NCI-H345 treated with DMSO at 0.1 percent for 48 hours (cell line): ENCODE measurements at regions not wholly inside any gene's neighbourhood (a gene's known extent, or its start where the extent isn't known, plus 50 kb on each side); places are given as distances from the start of the nearest gene placed in this dataset.
A peak's percentile ranks its signal among the peaks of the same experiment; 100 is the strongest.

Source experiments
- DNase-seq: peaks from one replicate; lab custom pipeline; 2025; ENCODE audit not compliant: unreplicated experiment; lab: John Stamatoyannopoulos, UW

DNA sequence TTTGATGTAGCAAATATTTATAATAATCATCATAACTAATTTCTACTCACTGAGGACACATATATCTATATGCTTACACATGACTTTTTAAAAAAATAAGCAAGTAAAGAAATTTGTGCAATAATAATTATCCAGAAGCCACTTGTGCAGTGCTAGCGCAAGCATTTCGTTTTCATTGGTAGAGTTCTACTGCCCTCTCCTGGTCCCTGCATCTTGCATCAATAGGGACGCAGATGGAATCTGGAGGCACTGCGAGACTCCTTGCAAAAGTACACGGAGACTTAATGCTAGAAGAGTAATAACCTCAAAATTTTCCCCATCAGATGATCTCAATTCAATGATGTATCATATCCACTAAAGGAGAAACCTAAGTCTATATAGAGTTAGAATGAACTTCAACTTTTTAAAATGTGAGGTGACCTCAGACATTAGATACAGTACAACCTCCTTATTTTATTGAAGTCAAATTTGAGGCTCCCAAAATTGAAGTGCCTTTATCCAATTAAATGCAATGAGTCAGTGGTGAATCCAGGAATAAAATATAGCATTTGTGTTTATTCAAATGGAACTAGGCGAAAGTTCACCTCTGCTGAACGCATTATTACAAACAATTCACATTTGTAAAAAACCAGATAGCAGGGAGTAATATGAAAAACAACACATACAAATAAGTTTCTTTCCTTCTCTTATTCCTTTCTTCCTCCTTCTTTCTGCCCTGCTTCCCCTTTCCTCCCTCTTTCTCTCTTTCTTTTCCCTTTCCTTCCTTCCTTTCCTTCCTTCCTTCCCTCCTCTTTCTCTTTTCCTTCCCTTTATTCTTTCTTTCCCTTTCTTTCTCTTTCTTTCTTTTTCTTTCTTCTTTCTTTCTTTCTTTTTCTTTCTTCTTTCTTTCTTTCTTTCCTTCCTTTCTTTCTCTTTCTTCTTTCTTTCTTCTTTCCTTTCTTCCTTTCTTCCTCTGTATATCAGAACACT lies 450.0 kb downstream of the ANKRD50 start:
- DNase-seq = peak; percentile 27

DNA sequence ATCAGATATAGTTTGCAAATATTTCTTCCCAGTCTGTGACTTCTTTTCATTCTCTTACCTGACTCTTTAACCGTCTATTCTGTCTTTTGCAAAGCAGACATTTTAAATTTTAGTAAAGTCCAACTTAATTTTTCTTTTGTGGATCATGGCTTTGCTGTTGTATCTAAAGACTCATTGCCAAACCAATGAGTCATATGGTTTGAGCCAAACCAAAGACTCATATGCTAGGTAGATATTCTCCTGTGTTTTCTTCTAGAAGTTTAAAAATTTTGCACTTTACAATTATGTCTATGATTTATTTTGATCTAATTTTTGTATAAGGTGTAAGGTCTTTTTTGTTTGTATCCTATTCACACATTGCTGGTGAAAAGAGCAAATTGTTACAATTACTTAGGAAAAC lies 446.8 kb downstream of the ANKRD50 start:
- no peak for DNase-seq

DNA sequence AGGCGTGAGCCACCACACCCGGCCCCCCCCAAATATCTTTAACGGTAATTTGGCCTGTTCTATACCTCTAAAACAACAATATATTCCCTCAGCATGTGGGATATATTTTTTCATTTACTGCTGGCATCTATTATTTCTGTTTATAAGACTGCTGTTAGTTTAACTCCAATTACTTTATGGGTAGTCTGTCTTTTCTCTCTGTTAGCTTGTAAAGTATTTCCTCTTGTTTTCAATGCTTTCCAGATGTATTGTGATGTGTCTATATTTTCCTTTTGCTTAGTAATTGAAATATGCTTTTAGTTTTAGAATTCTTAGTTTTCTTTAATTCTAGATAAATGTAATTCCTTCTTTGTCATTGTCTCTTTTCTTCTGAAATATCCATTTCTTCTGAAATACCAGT lies 445.8 kb downstream of the ANKRD50 start:
- DNase-seq = no peak

DNA sequence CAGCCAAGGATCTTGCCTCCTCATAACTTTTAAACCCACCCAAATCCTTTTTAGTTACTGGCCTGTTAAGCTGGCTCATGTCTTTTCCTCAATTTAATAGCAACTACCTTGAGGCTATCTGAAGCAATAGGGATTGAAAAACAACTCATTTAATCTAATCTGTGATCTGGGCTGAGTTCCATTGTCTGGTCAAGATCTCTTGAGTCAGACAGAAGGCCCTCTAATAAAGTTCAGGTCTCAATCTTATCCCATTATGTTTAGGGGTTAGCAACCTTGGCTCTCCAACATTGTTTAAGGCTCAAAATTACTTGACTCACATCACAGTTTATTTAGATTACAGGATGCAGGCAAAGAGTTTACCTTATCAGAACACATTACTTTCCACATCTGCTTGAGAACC lies 436.1 kb downstream of the ANKRD50 start:
- no peak for DNase-seq

DNA sequence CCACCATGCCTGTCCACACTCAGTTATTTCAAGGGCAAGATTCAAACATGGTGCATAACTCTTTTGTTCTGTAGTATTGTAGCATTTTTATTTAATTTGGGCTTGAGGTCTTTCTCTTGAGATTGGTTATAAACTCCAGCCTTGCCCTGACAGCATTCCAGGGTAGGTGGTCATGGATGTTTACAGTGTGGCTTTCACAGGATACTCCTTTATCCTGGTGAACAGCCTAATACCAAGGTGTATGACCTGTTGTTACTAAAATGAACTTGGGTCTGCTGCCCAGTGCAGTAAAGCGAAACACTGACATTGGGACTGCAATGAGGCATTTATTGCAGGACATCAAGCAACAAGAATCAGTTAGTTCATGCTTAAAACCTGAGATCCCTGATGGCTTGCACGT lies 434.8 kb downstream of the ANKRD50 start:
- no peak for DNase-seq

DNA sequence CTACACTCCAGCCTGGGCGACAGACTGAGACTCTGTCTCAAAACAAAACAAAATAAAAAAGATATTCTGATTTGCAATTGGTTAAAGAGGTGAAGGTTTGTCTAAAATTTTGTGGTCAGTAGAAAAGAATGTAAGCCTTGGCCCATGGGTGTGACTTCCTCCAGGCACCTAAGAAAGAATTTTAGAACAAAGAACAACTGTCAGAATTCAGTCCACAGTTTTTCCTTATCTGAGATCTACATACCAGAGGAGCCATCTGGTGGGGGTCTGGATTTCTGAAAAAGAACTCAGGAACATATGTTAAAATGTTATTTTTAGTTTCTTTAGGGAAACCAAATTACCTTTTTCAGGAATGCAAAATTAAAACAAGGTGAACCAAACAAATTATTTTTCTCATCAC lies 434.1 kb downstream of the ANKRD50 start:
- DNase-seq = no peak

DNA sequence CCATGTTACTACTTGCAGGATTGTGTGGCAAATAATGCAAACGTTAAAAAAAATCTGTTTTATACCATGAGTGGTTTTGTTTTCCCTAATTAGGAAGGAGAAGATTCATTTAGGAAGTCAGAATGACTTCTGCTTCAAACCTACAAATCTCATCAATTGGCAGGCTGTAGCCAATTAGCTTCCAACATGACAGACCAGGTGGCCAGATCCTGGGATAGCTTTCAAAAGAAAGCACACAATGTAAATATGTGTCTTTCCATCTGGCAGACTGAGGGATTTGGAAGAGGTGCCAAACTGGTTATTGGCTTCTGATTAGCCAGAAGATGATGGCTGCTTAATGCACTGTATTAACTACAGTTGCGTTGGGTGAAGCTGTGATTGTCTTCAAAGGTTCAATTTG lies 432.8 kb downstream of the ANKRD50 start:
- no peak for DNase-seq

DNA sequence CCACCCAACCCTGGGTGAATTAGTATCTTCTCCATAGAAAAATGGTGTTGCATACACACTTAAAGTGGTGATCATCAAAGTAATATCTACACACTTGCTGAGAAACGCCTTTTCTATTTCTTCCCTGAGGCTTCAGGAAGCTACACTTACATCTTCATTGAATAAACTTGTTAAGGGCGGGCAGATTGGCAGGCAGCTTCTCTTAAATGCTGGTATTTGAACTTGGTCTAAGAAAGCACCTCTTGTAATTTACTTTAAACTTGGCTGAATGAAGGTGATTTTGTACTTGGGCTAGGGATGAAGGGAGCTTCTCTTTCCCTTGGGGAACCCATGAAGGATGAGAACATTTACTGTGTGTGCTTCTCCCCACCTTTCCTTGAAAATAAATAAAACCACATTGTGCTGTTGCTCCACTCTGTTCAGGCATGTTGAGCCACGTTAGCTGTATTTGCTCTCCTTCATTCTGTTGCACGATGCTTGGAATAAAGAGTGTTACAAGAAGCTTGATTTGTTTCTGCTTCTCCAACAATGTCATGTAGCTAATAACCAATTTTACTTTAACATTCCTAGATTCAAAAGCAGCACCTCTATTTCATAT lies 430.1 kb downstream of the ANKRD50 start:
- no peak for DNase-seq

DNA sequence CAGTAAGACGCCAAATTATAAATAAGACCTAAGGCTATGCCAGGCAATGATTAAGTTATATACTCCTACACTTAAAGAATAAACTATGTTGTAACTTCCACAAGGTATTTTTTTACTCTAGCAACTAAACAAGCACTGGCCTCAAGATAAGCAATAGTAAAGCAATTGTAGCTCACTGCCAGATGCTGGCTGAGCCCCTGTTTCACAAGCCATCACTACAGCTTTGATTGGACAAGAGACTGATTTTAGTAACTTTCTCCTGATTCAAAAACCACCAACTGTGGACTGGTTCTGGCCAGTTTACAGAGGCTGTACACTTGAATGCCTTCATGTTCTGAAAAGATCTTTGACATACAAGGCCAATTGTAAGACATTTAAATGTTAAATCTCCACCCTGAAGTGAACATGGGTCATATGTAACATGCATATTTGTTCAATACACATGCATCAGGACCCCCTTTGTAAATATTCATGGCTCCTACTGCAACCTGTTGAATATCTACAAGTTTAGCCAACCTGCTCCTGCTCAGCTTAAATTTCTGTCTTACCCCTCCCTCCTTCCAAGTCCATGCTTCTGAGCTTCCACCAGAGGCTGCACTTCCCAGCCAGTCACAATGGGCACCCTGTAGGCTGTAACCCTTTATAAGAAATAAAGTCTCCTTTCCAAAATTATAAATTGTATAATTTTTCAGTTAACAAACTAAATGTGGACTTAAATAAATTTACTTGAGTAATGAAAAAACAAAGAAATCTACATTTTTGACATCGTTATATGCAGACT lies 423.6 kb downstream of the ANKRD50 start:
- no peak for DNase-seq

DNA sequence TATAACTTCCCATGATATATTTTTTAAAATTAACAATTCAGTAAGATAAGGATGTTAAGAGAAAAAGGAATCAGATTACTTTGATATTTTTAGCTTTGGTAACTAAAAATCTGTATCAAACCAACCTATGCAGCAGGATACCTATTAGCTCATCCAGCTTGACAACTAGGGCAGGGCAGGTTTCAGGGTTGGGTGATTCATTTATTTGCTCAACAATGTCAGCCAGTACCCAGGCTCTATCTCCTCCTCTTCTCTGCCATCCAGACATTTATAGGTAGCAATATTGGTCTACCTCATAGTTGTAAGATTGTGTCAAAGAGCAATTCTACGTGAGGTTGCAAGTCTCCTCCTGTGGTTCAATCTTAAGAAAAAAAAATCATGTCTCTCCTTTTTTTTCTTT lies 421.9 kb downstream of the ANKRD50 start:
- DNase-seq = no peak

DNA sequence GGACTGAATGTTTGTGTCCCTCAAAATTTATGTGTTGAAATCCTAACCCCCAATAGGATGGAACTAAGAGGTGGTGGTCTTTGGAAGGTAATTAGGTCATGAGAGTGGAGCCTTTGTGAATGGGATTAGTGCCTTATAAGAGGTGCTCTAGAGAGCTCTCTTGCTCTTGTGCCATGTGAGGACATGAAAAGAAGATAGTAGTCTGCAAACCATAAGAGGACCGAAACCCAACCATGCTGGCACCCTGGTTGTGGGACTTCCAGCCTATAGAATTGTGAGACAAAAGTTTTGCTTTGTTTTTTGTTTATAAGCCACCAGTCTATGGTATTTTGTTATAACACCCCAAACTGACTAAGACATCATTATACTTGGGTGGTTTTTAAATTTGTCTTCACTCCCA lies 417.1 kb downstream of the ANKRD50 start:
- DNase-seq = no peak

DNA sequence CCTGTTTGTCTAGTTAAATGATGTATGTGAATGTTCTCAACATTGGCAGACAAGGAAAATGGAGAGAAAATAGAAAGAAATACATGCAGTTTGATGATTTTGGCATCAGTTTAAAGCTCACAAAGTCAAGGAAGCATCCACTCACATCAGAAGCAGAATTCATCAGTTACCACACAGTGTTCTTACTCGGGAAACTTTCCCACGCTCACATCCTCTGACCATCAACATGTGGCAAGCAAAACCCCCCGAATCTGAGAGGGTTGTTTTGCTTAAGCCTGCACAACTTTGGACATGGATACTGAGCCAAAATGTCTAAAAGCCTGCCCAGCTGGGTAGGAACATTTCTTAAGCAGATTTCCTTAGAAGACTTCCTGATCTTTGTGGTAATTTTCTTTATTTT lies 407.6 kb downstream of the ANKRD50 start:
- no peak for DNase-seq

DNA sequence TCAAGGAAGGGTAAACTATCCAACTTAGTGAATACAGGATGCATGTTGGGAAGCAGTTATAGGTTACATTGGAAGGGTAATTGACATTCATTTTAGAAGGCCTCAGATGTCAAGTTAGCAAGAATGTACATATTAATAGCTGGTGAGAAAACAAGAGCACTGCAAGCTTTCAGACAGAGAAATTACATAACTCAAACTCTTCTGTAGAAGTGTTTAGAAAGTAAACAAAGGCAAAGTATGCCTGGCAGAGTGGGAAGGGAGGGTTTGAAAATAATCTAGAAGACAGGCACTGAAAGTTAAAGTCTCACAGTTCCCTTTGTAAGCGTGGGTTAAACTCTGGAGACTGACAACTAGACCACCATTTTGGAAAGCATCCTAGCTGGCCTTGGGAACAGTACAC lies 406.2 kb downstream of the ANKRD50 start:
- DNase-seq = no peak

DNA sequence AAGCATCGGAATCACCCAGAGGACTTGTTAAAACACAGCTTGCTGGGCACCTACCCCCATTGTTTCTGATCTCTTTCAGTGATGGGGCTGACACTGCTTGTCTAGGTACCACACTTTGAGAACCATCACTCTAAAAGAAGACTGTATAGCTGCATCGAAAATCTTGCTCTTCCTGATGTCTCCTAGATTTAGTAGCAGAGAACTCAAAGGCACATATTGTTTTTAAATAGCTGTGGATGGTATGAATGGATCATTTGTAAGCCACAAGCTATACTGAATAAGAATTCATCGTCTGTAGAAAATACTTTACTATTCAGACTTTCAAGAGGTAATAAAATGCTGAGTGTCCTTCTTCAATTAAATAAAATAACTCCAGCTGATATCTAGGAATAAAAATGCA lies 405.4 kb downstream of the ANKRD50 start:
- DNase-seq = no peak

DNA sequence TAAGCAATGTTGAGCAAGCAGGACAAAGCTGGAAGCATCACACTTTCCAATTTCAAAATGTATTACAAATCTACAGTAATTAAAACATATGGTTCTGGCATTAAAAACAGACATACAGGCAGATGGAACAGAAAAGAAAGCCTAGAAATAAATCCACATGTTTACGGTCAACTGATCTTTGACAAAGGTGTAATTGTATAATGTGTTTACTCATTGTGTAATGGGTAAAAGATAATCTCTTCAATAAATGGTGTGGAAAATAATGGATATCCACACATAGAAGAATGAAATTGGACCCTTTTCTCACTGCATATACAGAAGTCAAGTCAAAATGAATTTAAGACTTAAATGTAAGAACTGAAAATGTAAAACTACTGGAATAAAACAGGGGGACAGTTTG lies 394.2 kb downstream of the ANKRD50 start:
- no peak for DNase-seq

DNA sequence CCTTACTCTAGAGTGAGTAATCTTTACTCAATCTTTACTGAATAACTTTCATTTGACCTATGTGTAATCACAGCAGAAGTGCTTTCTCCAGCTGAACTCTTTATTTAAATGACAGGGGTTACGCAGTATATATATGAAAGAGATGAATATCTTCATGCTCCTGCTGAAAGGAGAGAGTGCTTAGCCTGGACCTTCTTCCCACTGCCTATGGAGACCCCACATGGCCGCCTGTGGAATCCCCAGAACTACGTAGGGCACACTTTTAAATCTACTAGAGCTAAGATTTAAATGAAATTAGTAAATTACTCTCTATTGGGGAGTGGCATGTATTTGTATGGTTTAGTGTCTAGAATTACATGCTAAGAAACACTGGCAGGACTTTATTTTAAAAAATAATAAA lies 391.2 kb downstream of the ANKRD50 start:
- DNase-seq = no peak

DNA sequence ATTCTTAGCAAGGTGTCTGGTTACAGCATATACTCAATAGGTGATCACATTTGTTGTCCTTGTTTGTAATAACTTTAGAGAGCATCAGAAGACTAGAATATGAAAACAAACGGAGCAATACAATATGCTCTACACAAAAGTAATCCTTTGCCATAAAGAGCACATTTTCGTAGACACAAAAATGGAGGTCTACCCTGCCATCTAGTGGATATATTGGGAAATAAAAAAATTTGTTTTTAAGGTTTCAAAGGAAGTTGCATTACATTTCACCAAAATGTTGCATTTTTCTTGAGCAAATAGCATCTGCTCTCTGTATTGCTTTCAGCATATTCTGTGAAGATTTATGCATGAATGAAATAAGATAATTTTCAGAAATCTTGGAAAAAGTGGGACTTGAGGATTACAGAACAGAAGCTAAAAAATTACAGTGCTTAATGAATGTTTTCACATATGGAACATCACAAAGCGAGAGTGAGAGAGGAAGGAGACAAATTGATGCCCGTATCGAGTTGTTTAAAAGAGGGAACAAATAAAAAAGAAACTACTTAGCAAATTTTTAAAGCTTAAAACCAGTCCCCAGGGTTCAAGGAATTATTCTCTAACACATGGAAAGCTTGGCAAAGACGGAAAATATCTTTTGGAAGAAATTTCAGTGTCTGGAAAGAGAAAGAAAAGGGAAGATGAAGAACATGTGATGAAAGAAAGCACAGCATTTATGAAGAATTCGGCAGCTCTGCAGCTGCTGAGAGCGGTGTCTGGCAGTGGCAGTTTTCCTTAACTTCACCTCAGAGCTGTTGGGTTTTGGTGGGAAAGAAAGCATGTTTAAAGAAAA lies 390.1 kb downstream of the ANKRD50 start:
- peak; percentile 2 for DNase-seq

DNA sequence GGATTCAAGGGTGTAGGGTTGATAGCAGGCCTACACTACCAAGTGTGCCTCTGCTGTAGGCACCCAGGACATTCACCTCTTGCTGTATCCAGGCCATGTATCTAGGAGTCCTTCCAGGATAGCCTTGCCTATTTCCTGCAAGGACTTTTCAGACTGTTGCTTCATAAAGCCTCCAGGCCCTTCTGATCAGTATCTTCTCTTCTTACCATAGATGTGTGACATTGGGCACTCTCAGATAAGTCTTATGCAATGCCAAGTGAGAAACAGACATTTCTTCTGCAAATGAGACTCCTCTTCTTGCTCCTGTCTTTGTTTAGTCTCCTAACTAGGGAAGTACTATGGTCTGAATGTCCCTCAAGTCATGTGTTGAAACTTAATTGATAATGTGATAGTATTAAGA lies 386.8 kb downstream of the ANKRD50 start:
- no peak for DNase-seq

DNA sequence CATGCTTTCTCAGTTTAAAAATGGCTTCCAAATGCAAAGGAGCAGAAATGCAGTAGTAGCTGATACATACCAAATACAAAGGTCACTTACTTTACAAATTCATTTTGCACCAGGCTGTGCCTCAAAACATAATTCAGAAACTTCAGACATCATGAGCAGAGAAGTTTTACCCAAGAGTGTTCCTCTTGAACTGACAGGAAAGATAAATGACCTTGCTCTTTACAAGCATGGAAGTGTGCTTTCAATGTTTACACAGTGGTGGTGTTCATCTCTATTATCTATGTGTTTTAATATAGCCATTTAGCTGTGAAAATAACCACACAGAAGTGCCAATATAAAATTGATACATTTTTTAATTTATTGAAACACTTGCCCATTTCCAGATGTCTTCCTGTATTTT lies 383.4 kb downstream of the ANKRD50 start:
- no peak for DNase-seq

DNA sequence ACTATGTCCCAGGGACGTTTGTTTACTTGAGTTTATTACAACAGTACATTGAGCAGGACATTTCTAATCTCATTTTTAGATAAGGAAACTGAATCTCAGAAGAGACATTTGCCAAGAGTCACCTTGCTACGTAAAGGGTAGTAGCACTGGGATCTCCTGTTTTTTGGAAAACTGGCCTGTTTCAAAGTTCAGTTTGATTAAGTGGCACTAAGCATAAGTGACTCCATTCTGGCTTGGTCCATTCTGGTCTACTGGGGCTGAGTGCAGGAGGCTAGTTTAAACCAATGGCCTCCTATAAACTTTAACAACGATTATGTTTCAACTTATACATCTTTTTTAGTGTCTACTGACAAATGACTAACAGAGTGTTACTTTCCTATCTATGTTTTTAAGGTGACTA lies 382.5 kb downstream of the ANKRD50 start:
- no peak for DNase-seq

DNA sequence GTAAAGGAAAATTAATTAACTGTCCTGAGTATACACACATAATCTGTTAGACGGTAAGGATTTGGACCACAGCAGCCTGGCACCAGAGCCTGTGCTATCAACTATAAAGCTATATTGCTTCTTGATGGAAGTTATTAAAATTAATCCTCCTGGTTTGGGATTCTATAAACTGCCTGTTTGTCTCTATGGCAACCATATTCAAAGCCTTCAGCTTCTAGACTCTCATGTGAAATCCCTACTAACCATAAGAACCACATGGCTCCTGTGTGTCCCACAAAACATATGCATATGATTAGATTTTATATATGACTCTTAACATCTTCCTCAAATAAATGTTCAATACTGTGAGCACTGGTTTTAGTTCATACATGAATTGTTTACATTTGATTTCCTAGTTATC lies 380.8 kb downstream of the ANKRD50 start:
- no peak for DNase-seq
